ENCODE measurements at regions not wholly inside any gene's neighbourhood (a gene's known extent, or its start where the extent isn't known, plus 50 kb on each side); places are given as distances from the start of the nearest gene placed in this dataset.

GRCh38 chr2:154963511-154963910 is 265.0 kb downstream of the KCNJ3 start:
- TF ChIP-seq CTCF (IDR thresholded peaks at IDR 0.05) (no peak), ZFX (IDR thresholded peaks at IDR 0.05; ENCODE audit: borderline replicate concordance) (no peak)
